ENCODE measurements at regions not wholly inside any gene's neighbourhood (a gene's known extent, or its start where the extent isn't known, plus 50 kb on each side); places are given as distances from the start of the nearest gene placed in this dataset.

DNA sequence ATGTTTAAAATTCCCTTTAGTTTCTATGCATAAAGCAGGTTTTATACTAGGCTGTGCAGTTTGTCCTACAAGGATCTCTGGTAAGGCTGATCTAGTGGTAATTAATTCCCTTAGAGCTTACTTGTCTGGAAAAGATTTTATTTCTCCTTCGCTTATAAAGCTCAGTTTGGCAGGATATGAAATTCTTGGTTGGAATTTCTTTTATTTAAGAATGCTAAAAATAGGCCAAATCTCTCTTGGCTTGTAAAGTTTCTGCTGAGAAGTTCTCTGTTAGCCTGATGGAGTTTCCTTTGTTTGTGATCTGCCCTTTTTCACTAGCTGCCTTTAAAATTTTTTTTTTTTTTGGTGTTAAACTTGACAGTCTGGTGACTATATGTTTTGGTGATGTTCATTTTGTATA, 237.1 kb upstream of the TLE4 start:
- Histone ChIP-seq H3K4me3 (ENCODE audit: low read depth, low read length) (no peak overlapping the region), H3K36me3 (replicated peaks) (no peaks in the 10 kb centered on the region), H3K27ac (no peak overlapping the region), H3K27me3 (replicated peaks) (no peaks in the 10 kb centered on the region)
- in situ Hi-C loops (cut with HindIII; ENCODE audit: low pct_ligation_motif_present, low sequenced_read_pairs) = no loop called here
- TF ChIP-seq, protein P1, sequence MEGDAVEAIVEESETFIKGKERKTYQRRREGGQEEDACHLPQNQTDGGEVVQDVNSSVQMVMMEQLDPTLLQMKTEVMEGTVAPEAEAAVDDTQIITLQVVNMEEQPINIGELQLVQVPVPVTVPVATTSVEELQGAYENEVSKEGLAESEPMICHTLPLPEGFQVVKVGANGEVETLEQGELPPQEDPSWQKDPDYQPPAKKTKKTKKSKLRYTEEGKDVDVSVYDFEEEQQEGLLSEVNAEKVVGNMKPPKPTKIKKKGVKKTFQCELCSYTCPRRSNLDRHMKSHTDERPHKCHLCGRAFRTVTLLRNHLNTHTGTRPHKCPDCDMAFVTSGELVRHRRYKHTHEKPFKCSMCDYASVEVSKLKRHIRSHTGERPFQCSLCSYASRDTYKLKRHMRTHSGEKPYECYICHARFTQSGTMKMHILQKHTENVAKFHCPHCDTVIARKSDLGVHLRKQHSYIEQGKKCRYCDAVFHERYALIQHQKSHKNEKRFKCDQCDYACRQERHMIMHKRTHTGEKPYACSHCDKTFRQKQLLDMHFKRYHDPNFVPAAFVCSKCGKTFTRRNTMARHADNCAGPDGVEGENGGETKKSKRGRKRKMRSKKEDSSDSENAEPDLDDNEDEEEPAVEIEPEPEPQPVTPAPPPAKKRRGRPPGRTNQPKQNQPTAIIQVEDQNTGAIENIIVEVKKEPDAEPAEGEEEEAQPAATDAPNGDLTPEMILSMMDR (IDR thresholded peaks at IDR 0.05; ENCODE audit: low read depth, low read length, missing control alignments) = no peak
- DNase-seq = no peak

GRCh38 chr9:79335987-79336386, 235.8 kb upstream of the TLE4 start:
- no peak overlapping the region for H3K27ac ChIP-seq
- no peak for DNase-seq
- H3K36me3 ChIP-seq (replicated peaks) = no peaks in the 10 kb centered on the region
- H3K27me3 ChIP-seq (replicated peaks) = no peaks in the 10 kb centered on the region
- no peak overlapping the region for H3K4me3 ChIP-seq (ENCODE audit: low read depth, low read length)
- in situ Hi-C loops (cut with HindIII; ENCODE audit: low pct_ligation_motif_present, low sequenced_read_pairs) = no loop called here
- TF ChIP-seq, protein P1 (IDR thresholded peaks at IDR 0.05; ENCODE audit: low read depth, low read length, missing control alignments) = no peak

GRCh38 chr9:79341561-79341960, 230.2 kb upstream of the TLE4 start:
- Histone ChIP-seq H3K4me3 (ENCODE audit: low read depth, low read length) (no peak overlapping the region), H3K36me3 (replicated peaks) (no peaks in the 10 kb centered on the region), H3K27me3 (replicated peaks) (no peaks in the 10 kb centered on the region), H3K27ac (no peak overlapping the region)
- in situ Hi-C loops (cut with HindIII; ENCODE audit: low pct_ligation_motif_present, low sequenced_read_pairs) = no loop called here
- DNase-seq = no peak
- TF ChIP-seq, protein P1 (IDR thresholded peaks at IDR 0.05; ENCODE audit: low read depth, low read length, missing control alignments) = no peak

GRCh38 chr9:79346350-79347020, 225.3 kb upstream of the TLE4 start:
- in situ Hi-C loops (cut with HindIII; ENCODE audit: low pct_ligation_motif_present, low sequenced_read_pairs) = no loop called here
- TF ChIP-seq, protein P1 (IDR thresholded peaks at IDR 0.05; ENCODE audit: low read depth, low read length, missing control alignments) = no peak
- no peaks in the 10 kb centered on the region for H3K36me3 ChIP-seq (replicated peaks)

DNA sequence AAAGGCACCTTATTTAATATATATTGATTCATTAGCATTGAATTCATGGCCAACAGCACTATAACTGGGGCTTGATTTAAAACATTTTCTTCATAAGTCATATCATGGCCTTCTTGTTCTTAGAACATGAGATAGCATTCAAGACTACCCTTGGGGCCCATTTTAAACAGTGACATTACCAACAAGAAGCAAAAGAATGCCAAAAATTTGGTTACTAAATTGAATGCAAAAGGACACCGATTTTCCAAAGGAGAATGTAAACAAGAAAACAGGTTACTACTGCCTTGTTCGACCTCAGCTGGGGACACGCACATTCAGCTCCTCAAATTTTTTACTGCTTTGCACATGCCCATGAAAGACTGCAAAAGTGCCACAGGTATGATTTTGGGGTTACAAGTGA, 219.4 kb upstream of the TLE4 start:
- no peak overlapping the region for H3K27ac ChIP-seq
- in situ Hi-C loops (cut with HindIII; ENCODE audit: low pct_ligation_motif_present, low sequenced_read_pairs) = no loop called here
- no peak overlapping the region for H3K4me3 ChIP-seq (ENCODE audit: low read depth, low read length)
- DNase-seq = no peak
- H3K27me3 ChIP-seq (replicated peaks) = no peaks in the 10 kb centered on the region
- TF ChIP-seq, protein P1 (IDR thresholded peaks at IDR 0.05; ENCODE audit: low read depth, low read length, missing control alignments) = no peak
- H3K36me3 ChIP-seq (replicated peaks) = no peaks in the 10 kb centered on the region

More at GRCh38 chr9:79346350-79347020, 225.3 kb upstream of the TLE4 start:
- DNase-seq = peak; percentile 22
- Histone ChIP-seq H3K4me3 (ENCODE audit: low read depth, low read length) (no peak overlapping the region), H3K27me3 (replicated peaks) (no peaks in the 10 kb centered on the region), H3K27ac (no peak overlapping the region)
